OCI-LY1 (cell line): ENCODE measurements at regions not wholly inside any gene's neighbourhood (a gene's known extent, or its start where the extent isn't known, plus 50 kb on each side); places are given as distances from the start of the nearest gene placed in this dataset.

Experiments used
- H2AFZ ChIP-seq: fragments of 200-600 bp; sonication (generic), shearing (Covaris generic); 2 replicates; pipeline ENCODE4 v1.6.0; 2014; ENCODE audit warnings: antibody characterized with exemption, mild to moderate bottlenecking, low read length
- H3F3A ChIP-seq: fragments of 200-600 bp; sonication (generic), shearing (Covaris generic); 2 replicates; pipeline ENCODE4 v1.6.0; 2014; ENCODE audit warnings: mild to moderate bottlenecking, antibody characterized with exemption, low read length, moderate library complexity; ENCODE audit not compliant: insufficient read depth
- H3K27ac ChIP-seq: fragments of 200-600 bp; sonication (generic); 2 replicates; pipeline ENCODE4 v1.5.1; 2014; ENCODE audit warnings: low read length, mixed run types, mild to moderate bottlenecking, low read depth; ENCODE audit not compliant: poor library complexity, severe bottlenecking
- H3K27me3 ChIP-seq: fragments of 200-600 bp; sonication (generic); 2 replicates; pipeline ENCODE4 v1.6.0; 2014; ENCODE audit warnings: antibody characterized with exemption, mild to moderate bottlenecking, low read length, moderate library complexity; ENCODE audit not compliant: insufficient read depth
- H3K36me3 ChIP-seq: fragments of 200-600 bp; sonication (generic); 2 replicates; pipeline ENCODE4 v1.6.1; 2014; ENCODE audit warnings: mild to moderate bottlenecking, antibody characterized with exemption, low read length, moderate library complexity, mixed read lengths; ENCODE audit not compliant: insufficient read depth
- H3K4me1 ChIP-seq: fragments of 200-600 bp; sonication (generic); 2 replicates; pipeline ENCODE4 v1.5.1; 2014; ENCODE audit warnings: mild to moderate bottlenecking, low read length, moderate library complexity; ENCODE audit not compliant: insufficient read depth, severe bottlenecking
- H3K4me2 ChIP-seq: fragments of 200-600 bp; sonication (generic), shearing (Covaris generic); 2 replicates; pipeline ENCODE4 v1.6.1; 2014; ENCODE audit warnings: low read length
- H3K4me3 ChIP-seq: fragments of 200-600 bp; sonication (generic); 2 replicates; pipeline ENCODE4 v1.5.1; 2014; ENCODE audit warnings: low read length, low read depth, mild to moderate bottlenecking, mixed read lengths; ENCODE audit not compliant: poor library complexity, severe bottlenecking
- H3K79me2 ChIP-seq: fragments of 200-600 bp; shearing (Covaris generic); 2 replicates; pipeline ENCODE4 v1.6.1; 2016; ENCODE audit warnings: mixed run types, low read length, mixed read lengths; ENCODE audit not compliant: insufficient read depth
- H3K9ac ChIP-seq: fragments of 200-600 bp; sonication (generic), shearing (Covaris generic); 2 replicates; pipeline ENCODE4 v1.6.1; 2014; ENCODE audit warnings: mild to moderate bottlenecking, low read length, mixed read lengths
- H3K9me2 ChIP-seq: fragments of 200-600 bp; sonication (generic), shearing (Covaris generic); 2 replicates; pipeline ENCODE4 v1.6.1; 2014; ENCODE audit warnings: low read depth, mild to moderate bottlenecking, low read length, mixed read lengths
- H3K9me3 ChIP-seq: fragments of 200-600 bp; shearing (Covaris generic); 2 replicates; pipeline ENCODE4 v1.6.1; 2014; ENCODE audit warnings: low read length, mixed read lengths
- H4K20me1 ChIP-seq: fragments of 200-600 bp; sonication (generic), shearing (Covaris generic); 2 replicates; pipeline ENCODE4 v1.6.0; 2016; ENCODE audit warnings: mild to moderate bottlenecking, low read length; ENCODE audit not compliant: insufficient read depth
- EZH2 ChIP-seq: fragments of 200-600 bp; sonication (generic), shearing (Covaris generic); IDR thresholded peaks from 2 replicates; pipeline ENCODE4 v1.8.0; 2017; ENCODE audit warnings: borderline replicate concordance, mixed run types, mild to moderate bottlenecking, antibody characterized with exemption, low read length, moderate library complexity, mixed read lengths
- TF ChIP-seq, protein P1 (sequence below): fragments of 200-600 bp; sonication (generic), shearing (Covaris generic); IDR thresholded peaks from 2 replicates; pipeline ENCODE4 v1.5.1; 2017; ENCODE audit warnings: mild to moderate bottlenecking, antibody characterized with exemption, low read length, moderate library complexity, mixed read lengths

DNA sequence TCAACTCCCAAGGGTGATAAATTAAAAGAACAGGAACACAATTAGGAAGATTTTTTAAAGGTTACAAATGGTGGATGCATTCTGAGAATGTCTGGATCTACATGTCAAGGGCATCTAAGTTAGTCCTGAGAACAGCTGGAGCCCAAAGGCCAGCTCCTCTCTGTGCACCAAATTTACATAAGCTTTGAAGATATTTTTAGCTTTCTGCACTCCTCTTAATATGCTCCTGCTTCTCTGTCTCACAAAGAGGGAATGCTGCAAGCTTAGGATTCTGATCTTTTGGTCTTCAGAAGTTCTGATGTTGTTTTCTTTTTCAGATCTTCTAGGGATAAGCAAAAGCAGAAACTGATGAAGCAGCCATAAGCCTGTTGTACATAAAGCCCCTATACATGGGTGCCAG, 309.8 kb upstream of the NCAM1 start:
- no peaks in the 10 kb centered on the region for H3K4me1 ChIP-seq
- H3K4me2 ChIP-seq: no peak overlapping the region
- no peak for TF ChIP-seq EZH2
- TF ChIP-seq, protein P1, sequence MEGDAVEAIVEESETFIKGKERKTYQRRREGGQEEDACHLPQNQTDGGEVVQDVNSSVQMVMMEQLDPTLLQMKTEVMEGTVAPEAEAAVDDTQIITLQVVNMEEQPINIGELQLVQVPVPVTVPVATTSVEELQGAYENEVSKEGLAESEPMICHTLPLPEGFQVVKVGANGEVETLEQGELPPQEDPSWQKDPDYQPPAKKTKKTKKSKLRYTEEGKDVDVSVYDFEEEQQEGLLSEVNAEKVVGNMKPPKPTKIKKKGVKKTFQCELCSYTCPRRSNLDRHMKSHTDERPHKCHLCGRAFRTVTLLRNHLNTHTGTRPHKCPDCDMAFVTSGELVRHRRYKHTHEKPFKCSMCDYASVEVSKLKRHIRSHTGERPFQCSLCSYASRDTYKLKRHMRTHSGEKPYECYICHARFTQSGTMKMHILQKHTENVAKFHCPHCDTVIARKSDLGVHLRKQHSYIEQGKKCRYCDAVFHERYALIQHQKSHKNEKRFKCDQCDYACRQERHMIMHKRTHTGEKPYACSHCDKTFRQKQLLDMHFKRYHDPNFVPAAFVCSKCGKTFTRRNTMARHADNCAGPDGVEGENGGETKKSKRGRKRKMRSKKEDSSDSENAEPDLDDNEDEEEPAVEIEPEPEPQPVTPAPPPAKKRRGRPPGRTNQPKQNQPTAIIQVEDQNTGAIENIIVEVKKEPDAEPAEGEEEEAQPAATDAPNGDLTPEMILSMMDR: no peak
- H4K20me1 ChIP-seq: no peaks in the 10 kb centered on the region
- no peaks in the 10 kb centered on the region for H3K36me3 ChIP-seq
- no peaks in the 10 kb centered on the region for H3K27me3 ChIP-seq
- no peaks in the 10 kb centered on the region for H3K9me2 ChIP-seq
- no peak overlapping the region for H3K27ac ChIP-seq
- H3K9me3 ChIP-seq: no peaks in the 10 kb centered on the region
- no peaks in the 10 kb centered on the region for H3F3A ChIP-seq
- no peak overlapping the region for H3K9ac ChIP-seq
- no peak overlapping the region for H3K4me3 ChIP-seq
- no peaks in the 10 kb centered on the region for H3K79me2 ChIP-seq
- no peak overlapping the region for H2AFZ ChIP-seq

DNA sequence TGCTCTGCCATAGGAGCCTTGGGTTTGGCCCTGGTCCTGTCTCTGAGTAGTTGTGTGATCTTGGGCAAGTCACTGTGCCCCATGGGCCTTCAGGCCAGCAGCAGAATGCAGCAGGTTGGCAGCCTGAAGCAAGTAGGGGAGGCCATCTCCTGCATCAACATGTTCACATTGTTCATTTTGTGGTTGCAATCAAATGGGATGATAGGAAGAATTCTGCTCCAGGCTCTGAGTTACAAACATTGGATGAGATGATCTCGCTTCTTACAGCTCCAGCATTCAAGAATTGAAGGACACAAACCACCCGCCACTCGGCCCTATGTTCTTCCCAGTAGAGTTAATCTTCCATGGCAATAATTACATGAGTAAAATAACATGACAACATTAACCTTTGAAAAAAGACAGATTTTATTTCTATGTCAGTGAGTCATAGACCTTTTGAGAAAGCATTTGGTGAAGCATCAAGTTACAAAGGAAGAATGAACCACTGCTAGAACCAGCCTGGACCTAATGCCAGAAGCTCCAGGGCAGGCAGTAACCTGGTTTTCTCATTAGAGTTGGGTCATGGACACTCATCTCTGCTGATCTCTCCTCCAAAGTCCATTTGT, 308.3 kb upstream of the NCAM1 start:
- Histone ChIP-seq H3K4me2 (no peak overlapping the region), H3K36me3 (no peaks in the 10 kb centered on the region), H3K9ac (no peak overlapping the region), H3K79me2 (no peaks in the 10 kb centered on the region), H3K4me1 (no peaks in the 10 kb centered on the region), H3K27ac (no peak overlapping the region), H4K20me1 (no peaks in the 10 kb centered on the region), H3K9me2 (no peaks in the 10 kb centered on the region), H3K9me3 (no peaks in the 10 kb centered on the region), H3K27me3 (no peaks in the 10 kb centered on the region), H3K4me3 (no peak overlapping the region), H2AFZ (no peak overlapping the region), H3F3A (no peaks in the 10 kb centered on the region)
- TF ChIP-seq, protein P1: no peak
- no peak for TF ChIP-seq EZH2

DNA sequence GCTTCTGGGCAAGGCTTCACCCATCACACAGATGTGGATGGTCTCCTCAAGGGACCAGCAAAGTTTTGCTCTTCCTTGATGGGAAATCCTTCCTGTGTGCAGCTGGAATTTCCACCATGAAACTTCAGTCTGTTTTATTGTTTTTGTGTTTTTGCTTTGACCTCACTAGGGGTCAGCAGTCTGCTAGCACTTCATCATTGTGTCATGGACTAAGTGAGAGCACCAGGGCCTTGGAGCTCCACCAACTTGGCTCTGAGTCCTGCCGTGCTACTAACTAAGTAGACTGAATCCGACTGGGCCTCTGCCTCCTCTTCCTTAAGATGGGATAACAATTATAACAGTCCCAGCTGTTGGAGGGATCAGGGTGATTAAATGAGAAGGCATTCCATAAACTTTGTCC, 305.8 kb upstream of the NCAM1 start:
- Histone ChIP-seq H4K20me1 (no peaks in the 10 kb centered on the region), H3K79me2 (no peaks in the 10 kb centered on the region), H3K27ac (no peak overlapping the region), H3K27me3 (no peaks in the 10 kb centered on the region), H3K4me1 (no peaks in the 10 kb centered on the region), H3F3A (no peaks in the 10 kb centered on the region), H3K9me3 (no peaks in the 10 kb centered on the region), H2AFZ (no peak overlapping the region), H3K36me3 (no peaks in the 10 kb centered on the region), H3K4me2 (no peak overlapping the region), H3K4me3 (no peak overlapping the region), H3K9ac (no peak overlapping the region), H3K9me2 (no peaks in the 10 kb centered on the region)
- TF ChIP-seq EZH2: no peak
- TF ChIP-seq, protein P1: no peak
